Hepatocyte (in vitro differentiated cells): ENCODE measurements at regions not wholly inside any gene's neighbourhood (a gene's known extent, or its start where the extent isn't known, plus 50 kb on each side); places are given as distances from the start of the nearest gene placed in this dataset.

Experiments
- CTCF ChIP-seq: fragments of 200-600 bp; sonication (generic); IDR thresholded peaks from 2 replicates; pipeline ENCODE4 v1.5.1; 2016; ENCODE audit warnings: antibody characterized with exemption, mild to moderate bottlenecking; ENCODE audit not compliant: poor library complexity
- EZH2phosphoT487 ChIP-seq: fragments of 200-600 bp; sonication (generic); IDR thresholded peaks from one replicate; pipeline ENCODE4 v1.6.1; 2018; ENCODE audit warnings: antibody characterized with exemption, mild to moderate bottlenecking, low read depth, moderate library complexity; ENCODE audit not compliant: unreplicated experiment, severe bottlenecking

GRCh38 chr17:34715504-34715903 is 136.1 kb downstream of the TMEM132E start:
- no peak for TF ChIP-seq CTCF
- no peak for TF ChIP-seq EZH2phosphoT487
